Left lung (tissue), 4 donors: ENCODE measurements at regions not wholly inside any gene's neighbourhood (a gene's known extent, or its start where the extent isn't known, plus 50 kb on each side); places are given as distances from the start of the nearest gene placed in this dataset.

ENCODE experiments used
- ATAC-seq: fragments of 200-7000 bp; cut with Tn5 transposase; one replicate; pipeline ENCODE4 v1.9.1; 2020; ENCODE audit warnings: moderate library complexity
- DNase-seq, 4 donors: peaks; one replicate each; pipeline ENCODE4 v3.0.0-alpha.2; 2013 to 2020
- H3K27ac ChIP-seq, 2 donors: fragments of 200-600 bp; sonication (generic) in 1 of 2; one replicate each; pipeline versions ENCODE4 v1.5.0 to v1.8.0; 2020 to 2021
- H3K27me3 ChIP-seq, 2 donors: fragments of 200-600 bp; sonication (generic) in 1 of 2; one replicate each; pipeline versions ENCODE4 v1.5.0 to v1.8.0; 2020 to 2021
- H3K36me3 ChIP-seq, 2 donors: fragments of 200-600 bp; sonication (generic) in 1 of 2; one replicate each; pipeline versions ENCODE4 v1.5.0 to v1.8.0; 2020 to 2021
- H3K4me1 ChIP-seq, 2 donors: fragments of 200-600 bp; one replicate each; pipeline ENCODE4 v1.8.0; 2021
- H3K4me3 ChIP-seq, 2 donors: fragments of 200-600 bp; sonication (generic) in 1 of 2; one replicate each; pipeline versions ENCODE4 v1.5.0 to v1.8.0; 2020 to 2021; ENCODE audit warnings: mild to moderate bottlenecking in 1 of 2
- H3K9me3 ChIP-seq, 2 donors: fragments of 200-600 bp; sonication (generic) in 1 of 2; one replicate each; pipeline versions ENCODE4 v1.5.0 to v1.8.0; 2020 to 2021
- CTCF ChIP-seq, 2 donors: fragments of 200-600 bp; sonication (generic) in 1 of 2; IDR thresholded peaks; one replicate each; pipeline versions ENCODE4 v1.5.0 to v1.8.0; 2021; ENCODE audit warnings: antibody characterized with exemption in 2 of 2
- intact Hi-C, 2 donors: fragments of 100-400 bp; cut with DNase I; formaldehyde crosslinking; loops; one replicate each; pipeline versions ENCODE4 v1.11.2 to v1.14.2; 2022
- donor health status: DM: no; HTN: yes; CAD: no.
- donor health status: DM: no; HTN: no; CAD: no.

DNA sequence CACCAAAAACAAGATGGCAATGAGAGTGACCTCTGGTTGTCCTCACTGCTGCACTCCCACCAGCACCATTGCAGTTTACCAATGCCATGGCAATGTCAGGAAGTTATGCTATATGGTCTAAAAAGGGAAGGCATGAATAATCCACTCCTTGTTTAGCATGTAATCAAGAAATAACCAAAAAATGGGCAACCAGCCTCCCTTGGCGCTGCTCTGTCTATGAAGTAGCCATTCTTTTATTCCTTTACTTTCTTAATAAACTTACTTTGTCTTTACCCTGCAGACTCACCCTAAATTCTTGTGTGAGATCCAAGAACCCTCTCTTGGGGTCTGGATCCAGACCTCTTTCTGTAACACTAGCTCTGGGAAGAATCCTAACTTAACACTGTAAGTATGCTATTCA, 127.4 kb upstream of the IFNE start:
- intact Hi-C loops: no loop called here
- no peak overlapping the region for H3K27ac ChIP-seq
- no peak for DNase-seq
- no peaks in the 10 kb centered on the region for H3K36me3 ChIP-seq
- H3K4me1 ChIP-seq: no peaks in the 10 kb centered on the region
- H3K9me3 ChIP-seq: no peaks in the 10 kb centered on the region
- ATAC-seq: no peak
- H3K4me3 ChIP-seq: no peak overlapping the region
- TF ChIP-seq CTCF (IDR thresholded peaks at IDR 0.05): no peak
- H3K27me3 ChIP-seq: peaks cover 0 to 5% of the 10 kb centered on the region in 2 donors

DNA sequence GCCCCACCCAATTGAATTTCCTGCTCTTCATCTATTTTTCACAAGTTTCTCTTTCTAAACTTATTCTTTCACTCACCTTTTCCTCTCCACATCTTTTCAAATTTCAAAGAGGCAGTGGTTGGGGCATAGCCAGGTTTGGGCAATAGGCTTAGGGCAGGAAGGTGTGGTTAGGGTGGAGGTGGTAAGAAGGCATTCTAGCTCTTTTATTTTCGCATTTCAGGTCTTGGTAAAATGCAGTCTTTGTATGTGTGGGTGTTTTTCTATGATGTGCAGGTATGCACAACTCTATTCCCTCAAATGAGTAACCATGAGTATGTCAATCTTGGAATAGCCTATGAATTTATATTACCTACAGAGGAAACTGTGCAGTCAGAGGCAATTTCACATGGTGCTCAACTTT, 129.8 kb upstream of the IFNE start:
- H3K27me3 ChIP-seq: peaks cover 0 to 5% of the 10 kb centered on the region in 2 donors
- ATAC-seq (no peak), DNase-seq (no peak)
- no peak overlapping the region for H3K27ac ChIP-seq
- intact Hi-C loops: no loop called here
- H3K4me1 ChIP-seq: no peaks in the 10 kb centered on the region
- TF ChIP-seq CTCF (IDR thresholded peaks at IDR 0.05): no peak
- no peak overlapping the region for H3K4me3 ChIP-seq
- H3K9me3 ChIP-seq: no peaks in the 10 kb centered on the region
- H3K36me3 ChIP-seq: no peaks in the 10 kb centered on the region

- intact Hi-C loops: no loop called here
- H3K9me3 ChIP-seq: no peaks in the 10 kb centered on the region
Measured at GRCh38 chr9:21615018-21615417, 132.9 kb upstream of the IFNE start.

DNA sequence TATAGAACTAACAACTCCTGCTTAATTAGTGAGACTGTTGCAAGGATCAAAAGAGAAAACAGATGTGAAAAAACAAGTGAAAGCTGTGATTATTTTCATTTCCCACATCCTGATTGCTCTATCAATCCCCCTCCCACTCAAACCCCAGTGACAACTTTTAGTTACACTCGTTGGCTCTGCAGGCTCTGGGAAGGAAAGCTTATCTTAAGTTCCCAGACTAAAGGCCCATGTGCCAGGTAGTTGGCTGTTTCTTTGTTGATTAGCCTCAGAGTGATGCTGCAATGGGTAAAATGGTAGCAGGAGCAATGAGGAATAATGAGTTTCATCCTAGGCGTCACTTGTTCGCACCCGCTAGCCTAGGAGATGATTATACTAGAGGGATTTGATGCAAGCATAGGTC, 133.3 kb upstream of the IFNE start:
- TF ChIP-seq CTCF (IDR thresholded peaks at IDR 0.05): no peak
- ATAC-seq: no peak

More at GRCh38 chr9:21615018-21615417, 132.9 kb upstream of the IFNE start:
- Histone ChIP-seq H3K4me3 (no peak overlapping the region), H3K4me1 (no peaks in the 10 kb centered on the region), H3K27me3 (peaks cover 0 to 5% of the 10 kb centered on the region in 2 donors), H3K36me3 (no peaks in the 10 kb centered on the region), H3K27ac (no peak overlapping the region)
- ATAC-seq (no peak), DNase-seq (no peak)
- no peak for TF ChIP-seq CTCF (IDR thresholded peaks at IDR 0.05)

DNA sequence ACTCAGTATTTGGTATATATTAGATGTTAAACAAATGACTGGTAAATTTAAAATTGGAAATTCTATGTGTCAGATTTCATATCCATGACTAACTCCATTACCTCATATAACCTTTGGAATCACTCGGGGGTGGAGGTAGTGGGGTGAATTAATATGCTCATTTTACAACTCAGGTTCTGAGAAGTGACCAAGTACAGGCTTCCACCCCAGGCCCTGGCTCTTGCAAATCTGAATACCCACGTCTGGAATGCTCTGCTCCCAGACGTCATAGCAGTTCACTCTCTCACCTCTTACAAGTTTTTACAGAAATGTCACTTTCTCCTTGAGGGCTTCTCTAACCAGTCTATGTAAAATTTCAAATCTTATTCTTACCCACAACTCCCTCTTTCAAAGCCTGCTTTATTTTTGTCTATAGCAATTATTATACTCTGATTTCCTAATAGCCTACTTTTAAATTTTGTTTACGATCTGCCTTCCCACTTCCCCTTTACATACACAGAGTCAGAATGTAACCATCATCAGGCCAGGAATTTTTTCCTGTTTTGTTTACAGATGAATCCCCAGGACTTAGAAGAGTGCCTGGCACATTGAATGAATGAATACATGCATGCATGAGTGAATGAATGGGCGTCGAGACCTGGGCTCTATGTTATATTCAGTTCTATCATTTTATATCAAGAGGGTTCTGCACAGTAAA, 134.1 kb upstream of the IFNE start:
- Histone ChIP-seq H3K9me3 (no peaks in the 10 kb centered on the region), H3K27ac (no peak overlapping the region), H3K27me3 (peaks cover 0 to 5% of the 10 kb centered on the region in 2 donors), H3K4me3 (no peak overlapping the region), H3K36me3 (no peaks in the 10 kb centered on the region), H3K4me1 (no peaks in the 10 kb centered on the region)
- peak; percentile 35 for ATAC-seq
- no peak for DNase-seq
- TF ChIP-seq CTCF (IDR thresholded peaks at IDR 0.05): no peak
- intact Hi-C loops: no loop called here

More for the DNA sequence above, 133.3 kb upstream of the IFNE start:
- Histone ChIP-seq H3K36me3 (no peaks in the 10 kb centered on the region), H3K27me3 (peaks cover 0 to 5% of the 10 kb centered on the region in 2 donors), H3K4me3 (no peak overlapping the region), H3K4me1 (no peaks in the 10 kb centered on the region), H3K9me3 (no peaks in the 10 kb centered on the region), H3K27ac (no peak overlapping the region)
- intact Hi-C loops: no loop called here
- DNase-seq: no peak
